Panc1 (cell line): ENCODE measurements at regions not wholly inside any gene's neighbourhood (a gene's known extent, or its start where the extent isn't known, plus 50 kb on each side); places are given as distances from the start of the nearest gene placed in this dataset.

ENCODE experiments used
- POLR2AphosphoS5 ChIP-seq: IDR thresholded peaks from 2 replicates; pipeline ENCODE4 v1.6.1; 2012; ENCODE audit warnings: mild to moderate bottlenecking, low read depth, low read length, moderate library complexity
- TF ChIP-seq, protein P1 (sequence below): fragments of 450-650 bp; IDR thresholded peaks from 2 replicates; pipeline ENCODE4 v1.5.1; 2017; ENCODE audit warnings: mild to moderate bottlenecking
- TF ChIP-seq, protein P2 (sequence below), 2 experiments: IDR thresholded peaks; 2 replicates each; pipeline ENCODE4 v1.6.1; 2011 to 2012; ENCODE audit warnings: low read depth in 2 of 2, control low read depth in 1 of 2, low read length in 1 of 2, mild to moderate bottlenecking in 1 of 2, moderate library complexity in 1 of 2; ENCODE audit not compliant: insufficient read depth in 1 of 2

DNA sequence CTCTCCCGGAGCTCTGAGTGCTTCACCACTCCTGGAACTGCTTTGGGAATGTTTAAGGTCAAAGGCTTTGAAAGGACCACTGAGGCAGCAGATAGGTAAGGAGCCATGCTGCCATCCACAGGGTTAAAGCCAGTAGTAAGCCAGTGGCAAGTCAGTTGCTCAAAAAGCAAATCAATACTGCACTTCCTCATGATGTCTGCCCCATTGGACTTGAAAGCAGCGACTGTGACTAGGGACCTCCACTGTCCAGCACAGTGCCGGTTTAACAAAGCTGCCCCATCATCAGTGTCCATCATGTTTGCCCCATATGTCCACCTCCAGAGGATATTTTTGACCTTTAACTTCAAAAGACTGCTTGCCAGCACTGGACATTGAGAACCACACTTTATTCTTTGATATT lies 49.9 kb upstream of the FGF13 start:
- TF ChIP-seq, protein P1, sequence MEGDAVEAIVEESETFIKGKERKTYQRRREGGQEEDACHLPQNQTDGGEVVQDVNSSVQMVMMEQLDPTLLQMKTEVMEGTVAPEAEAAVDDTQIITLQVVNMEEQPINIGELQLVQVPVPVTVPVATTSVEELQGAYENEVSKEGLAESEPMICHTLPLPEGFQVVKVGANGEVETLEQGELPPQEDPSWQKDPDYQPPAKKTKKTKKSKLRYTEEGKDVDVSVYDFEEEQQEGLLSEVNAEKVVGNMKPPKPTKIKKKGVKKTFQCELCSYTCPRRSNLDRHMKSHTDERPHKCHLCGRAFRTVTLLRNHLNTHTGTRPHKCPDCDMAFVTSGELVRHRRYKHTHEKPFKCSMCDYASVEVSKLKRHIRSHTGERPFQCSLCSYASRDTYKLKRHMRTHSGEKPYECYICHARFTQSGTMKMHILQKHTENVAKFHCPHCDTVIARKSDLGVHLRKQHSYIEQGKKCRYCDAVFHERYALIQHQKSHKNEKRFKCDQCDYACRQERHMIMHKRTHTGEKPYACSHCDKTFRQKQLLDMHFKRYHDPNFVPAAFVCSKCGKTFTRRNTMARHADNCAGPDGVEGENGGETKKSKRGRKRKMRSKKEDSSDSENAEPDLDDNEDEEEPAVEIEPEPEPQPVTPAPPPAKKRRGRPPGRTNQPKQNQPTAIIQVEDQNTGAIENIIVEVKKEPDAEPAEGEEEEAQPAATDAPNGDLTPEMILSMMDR, result no peak
- no peak for TF ChIP-seq POLR2AphosphoS5
- TF ChIP-seq, protein P2, sequence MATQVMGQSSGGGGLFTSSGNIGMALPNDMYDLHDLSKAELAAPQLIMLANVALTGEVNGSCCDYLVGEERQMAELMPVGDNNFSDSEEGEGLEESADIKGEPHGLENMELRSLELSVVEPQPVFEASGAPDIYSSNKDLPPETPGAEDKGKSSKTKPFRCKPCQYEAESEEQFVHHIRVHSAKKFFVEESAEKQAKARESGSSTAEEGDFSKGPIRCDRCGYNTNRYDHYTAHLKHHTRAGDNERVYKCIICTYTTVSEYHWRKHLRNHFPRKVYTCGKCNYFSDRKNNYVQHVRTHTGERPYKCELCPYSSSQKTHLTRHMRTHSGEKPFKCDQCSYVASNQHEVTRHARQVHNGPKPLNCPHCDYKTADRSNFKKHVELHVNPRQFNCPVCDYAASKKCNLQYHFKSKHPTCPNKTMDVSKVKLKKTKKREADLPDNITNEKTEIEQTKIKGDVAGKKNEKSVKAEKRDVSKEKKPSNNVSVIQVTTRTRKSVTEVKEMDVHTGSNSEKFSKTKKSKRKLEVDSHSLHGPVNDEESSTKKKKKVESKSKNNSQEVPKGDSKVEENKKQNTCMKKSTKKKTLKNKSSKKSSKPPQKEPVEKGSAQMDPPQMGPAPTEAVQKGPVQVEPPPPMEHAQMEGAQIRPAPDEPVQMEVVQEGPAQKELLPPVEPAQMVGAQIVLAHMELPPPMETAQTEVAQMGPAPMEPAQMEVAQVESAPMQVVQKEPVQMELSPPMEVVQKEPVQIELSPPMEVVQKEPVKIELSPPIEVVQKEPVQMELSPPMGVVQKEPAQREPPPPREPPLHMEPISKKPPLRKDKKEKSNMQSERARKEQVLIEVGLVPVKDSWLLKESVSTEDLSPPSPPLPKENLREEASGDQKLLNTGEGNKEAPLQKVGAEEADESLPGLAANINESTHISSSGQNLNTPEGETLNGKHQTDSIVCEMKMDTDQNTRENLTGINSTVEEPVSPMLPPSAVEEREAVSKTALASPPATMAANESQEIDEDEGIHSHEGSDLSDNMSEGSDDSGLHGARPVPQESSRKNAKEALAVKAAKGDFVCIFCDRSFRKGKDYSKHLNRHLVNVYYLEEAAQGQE (IDR thresholded peaks at IDR 0.05; ENCODE audit: insufficient read depth in 1 of 2, low read depth in 2 of 2, low read length in 1 of 2), result no peak
